ENCODE measurements at regions not wholly inside any gene's neighbourhood (a gene's known extent, or its start where the extent isn't known, plus 50 kb on each side); places are given as distances from the start of the nearest gene placed in this dataset.

DNA sequence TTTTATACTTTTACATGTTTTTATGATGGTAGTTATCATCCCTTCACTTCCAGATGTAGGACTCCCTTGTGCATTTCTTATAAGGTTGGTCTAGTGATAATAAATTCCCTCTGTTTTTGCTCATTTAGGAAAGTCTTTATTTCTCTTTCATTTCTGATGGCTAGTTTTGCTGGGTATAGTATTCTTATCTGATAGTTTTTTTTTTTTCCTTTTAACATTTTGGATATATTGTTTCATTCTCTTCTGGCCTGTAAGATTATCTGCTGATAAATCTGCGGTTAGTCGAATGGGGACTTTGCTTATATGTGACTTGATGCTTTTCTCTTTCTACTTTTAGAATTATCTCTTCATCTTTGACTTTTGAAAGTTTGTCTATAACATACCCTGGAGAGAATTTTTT lies 153.1 kb upstream of the MPHOSPH6 start:
- ATAC-seq: no peak
- TF ChIP-seq TOX (CRISPR knock-in tag; IDR thresholded peaks at IDR 0.05; ENCODE audit: borderline replicate concordance) (no peak), ISL1 (CRISPR knock-in tag; IDR thresholded peaks at IDR 0.05) (no peak), RARB (CRISPR knock-in tag; IDR thresholded peaks at IDR 0.05) (no peak), ESRRG (CRISPR knock-in tag; IDR thresholded peaks at IDR 0.05) (no peak), CREB5 (CRISPR knock-in tag; IDR thresholded peaks at IDR 0.05; ENCODE audit: low read depth) (no peak), SNAI2 (CRISPR knock-in tag; IDR thresholded peaks at IDR 0.05) (no peak), ZFP3 (CRISPR knock-in tag; IDR thresholded peaks at IDR 0.05) (no peak), PPARA (CRISPR knock-in tag; IDR thresholded peaks at IDR 0.05; ENCODE audit: borderline replicate concordance) (no peak), ARNTL (CRISPR knock-in tag; IDR thresholded peaks at IDR 0.05; ENCODE audit: borderline replicate concordance, low read depth) (no peak), ZNF565 (CRISPR knock-in tag; conservative IDR thresholded peaks at IDR 0.05; ENCODE audit: low read depth) (no peak), OSR1 (CRISPR knock-in tag; IDR thresholded peaks at IDR 0.05) (no peak), BACH2 (CRISPR knock-in tag; IDR thresholded peaks at IDR 0.05; ENCODE audit: borderline replicate concordance) (no peak), ZC3H10 (CRISPR knock-in tag; IDR thresholded peaks at IDR 0.05) (no peak), ZFP30 (CRISPR knock-in tag; IDR thresholded peaks at IDR 0.05) (no peak), CSDC2 (CRISPR knock-in tag; IDR thresholded peaks at IDR 0.05) (no peak), TCF4 (CRISPR knock-in tag; IDR thresholded peaks at IDR 0.05; ENCODE audit: borderline replicate concordance) (no peak), ZNF70 (CRISPR knock-in tag; IDR thresholded peaks at IDR 0.05) (no peak), TSHZ2 (CRISPR knock-in tag; IDR thresholded peaks at IDR 0.05) (no peak), GLIS3 (CRISPR knock-in tag; IDR thresholded peaks at IDR 0.05) (no peak)
- TF ChIP-seq, protein P1, sequence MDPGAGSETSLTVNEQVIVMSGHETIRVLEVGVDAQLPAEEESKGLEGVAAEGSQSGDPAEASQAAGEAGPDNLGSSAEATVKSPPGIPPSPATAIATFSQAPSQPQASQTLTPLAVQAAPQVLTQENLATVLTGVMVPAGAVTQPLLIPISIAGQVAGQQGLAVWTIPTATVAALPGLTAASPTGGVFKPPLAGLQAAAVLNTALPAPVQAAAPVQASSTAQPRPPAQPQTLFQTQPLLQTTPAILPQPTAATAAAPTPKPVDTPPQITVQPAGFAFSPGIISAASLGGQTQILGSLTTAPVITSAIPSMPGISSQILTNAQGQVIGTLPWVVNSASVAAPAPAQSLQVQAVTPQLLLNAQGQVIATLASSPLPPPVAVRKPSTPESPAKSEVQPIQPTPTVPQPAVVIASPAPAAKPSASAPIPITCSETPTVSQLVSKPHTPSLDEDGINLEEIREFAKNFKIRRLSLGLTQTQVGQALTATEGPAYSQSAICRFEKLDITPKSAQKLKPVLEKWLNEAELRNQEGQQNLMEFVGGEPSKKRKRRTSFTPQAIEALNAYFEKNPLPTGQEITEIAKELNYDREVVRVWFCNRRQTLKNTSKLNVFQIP (CRISPR knock-in tag; IDR thresholded peaks at IDR 0.05; ENCODE audit: borderline replicate concordance, low read depth): no peak

GRCh38 chr16:82322177-82322576 lies 152.2 kb upstream of the MPHOSPH6 start:
- TF ChIP-seq ESRRG (CRISPR knock-in tag; IDR thresholded peaks at IDR 0.05) (no peak), ZFP30 (CRISPR knock-in tag; IDR thresholded peaks at IDR 0.05) (no peak), RARB (CRISPR knock-in tag; IDR thresholded peaks at IDR 0.05) (no peak), CSDC2 (CRISPR knock-in tag; IDR thresholded peaks at IDR 0.05) (no peak), TOX (CRISPR knock-in tag; IDR thresholded peaks at IDR 0.05; ENCODE audit: borderline replicate concordance) (no peak), SNAI2 (CRISPR knock-in tag; IDR thresholded peaks at IDR 0.05) (no peak), CREB5 (CRISPR knock-in tag; IDR thresholded peaks at IDR 0.05; ENCODE audit: low read depth) (no peak), TSHZ2 (CRISPR knock-in tag; IDR thresholded peaks at IDR 0.05) (no peak), GLIS3 (CRISPR knock-in tag; IDR thresholded peaks at IDR 0.05) (no peak), ZNF70 (CRISPR knock-in tag; IDR thresholded peaks at IDR 0.05) (no peak), OSR1 (CRISPR knock-in tag; IDR thresholded peaks at IDR 0.05) (no peak), ZFP3 (CRISPR knock-in tag; IDR thresholded peaks at IDR 0.05) (no peak), PPARA (CRISPR knock-in tag; IDR thresholded peaks at IDR 0.05; ENCODE audit: borderline replicate concordance) (no peak), PATZ1 (CRISPR knock-in tag; IDR thresholded peaks at IDR 0.05; ENCODE audit: borderline replicate concordance) (no peak), BACH2 (CRISPR knock-in tag; IDR thresholded peaks at IDR 0.05; ENCODE audit: borderline replicate concordance) (no peak), ZC3H10 (CRISPR knock-in tag; IDR thresholded peaks at IDR 0.05) (no peak), TCF4 (CRISPR knock-in tag; IDR thresholded peaks at IDR 0.05; ENCODE audit: borderline replicate concordance) (no peak), ARNTL (CRISPR knock-in tag; IDR thresholded peaks at IDR 0.05; ENCODE audit: borderline replicate concordance, low read depth) (no peak)
- ATAC-seq: no peak

Data from SK-N-SH treated with all-trans-retinoic acid at 6 μM for 48 hours (cell line).